ENCODE measurements at regions not wholly inside any gene's neighbourhood (a gene's known extent, or its start where the extent isn't known, plus 50 kb on each side); places are given as distances from the start of the nearest gene placed in this dataset.

GRCh38 chr2:49298230-49298629 lies 143.9 kb upstream of the FSHR start (continued):
- no peak for TF ChIP-seq SKIL (IDR thresholded peaks at IDR 0.05; ENCODE audit: low read depth, poor library complexity, severe bottlenecking)

- no peaks in the 10 kb centered on the region for H3K79me2 ChIP-seq (ENCODE audit: control insufficient read depth, insufficient read depth, low read length)
- no peak overlapping the region for H3K9ac ChIP-seq (ENCODE audit: control insufficient read depth, insufficient read depth, low read length)
- in situ Hi-C loops (cut with MboI) (no loop called here), intact Hi-C loops (cut with micrococcal nuclease; ENCODE audit: unreplicated experiment) (no loop called here)
- no peak for DNase-seq (ENCODE audit: low read depth, low spot score)
- no peak for FAIRE-seq
- no peak overlapping the region for H3K4me2 ChIP-seq (ENCODE audit: control insufficient read depth, insufficient read depth)
- SMC1A ChIA-PET (ENCODE audit: uncharacterized antibody, unreplicated experiment) = no interaction called here
- no peak for ATAC-seq
- H4K20me1 ChIP-seq (ENCODE audit: control insufficient read depth, insufficient read depth) = no peaks in the 10 kb centered on the region
- TF ChIP-seq NRF1 (conservative IDR thresholded peaks at IDR 0.05; ENCODE audit: low read depth, low read length) = no peak
- no peak for TF ChIP-seq ZBTB40 (IDR thresholded peaks at IDR 0.05; ENCODE audit: borderline replicate concordance)
- TF ChIP-seq IRF3 (IDR thresholded peaks at IDR 0.05) = no peak
- TF ChIP-seq RB1 (IDR thresholded peaks at IDR 0.05; ENCODE audit: borderline replicate concordance) = no peak
- TF ChIP-seq SP1 (IDR thresholded peaks at IDR 0.05; ENCODE audit: low read depth, low read length) = no peak
- no peak for TF ChIP-seq FOXK2 (IDR thresholded peaks at IDR 0.05)
- no peak for TF ChIP-seq DPF2 (IDR thresholded peaks at IDR 0.05)
- no peak for TF ChIP-seq MAX (IDR thresholded peaks at IDR 0.05; ENCODE audit: low read depth, low read length)
- BruUV-seq (replicated peaks) = no TSS peak
- no peaks in the 10 kb centered on the region for H3K9me3 ChIP-seq (replicated peaks; ENCODE audit: control insufficient read depth, insufficient read depth, low read length)
- H3K36me3 ChIP-seq (ENCODE audit: control insufficient read depth in 2 of 2, insufficient read depth in 2 of 2, low read length in 1 of 2) = no peaks in the 10 kb centered on the region
- RAD21 ChIA-PET (ENCODE audit: unreplicated experiment) = no interaction called here
- WGBS (ENCODE audit: insufficient coverage, insufficient replicate concordance, low lambda C conversion rate, missing lambda C conversion rate) = 2% methylated on average over 6 of the region's 6 CpGs
- POLR2A ChIA-PET = no interaction called here
- H3K4me3 ChIP-seq = no peak overlapping the region
- H2AFZ ChIP-seq (ENCODE audit: control insufficient read depth, low read depth, low read length) = no peak overlapping the region
- CTCF ChIA-PET = no interaction called here
- H3K27me3 ChIP-seq (replicated peaks in 1 of 2; ENCODE audit: control insufficient read depth in 2 of 2, insufficient read depth in 2 of 2, low read length in 1 of 2) = no peaks in the 10 kb centered on the region
- no peaks in the 10 kb centered on the region for H3K4me1 ChIP-seq (ENCODE audit: control insufficient read depth, insufficient read depth, low read length)
- H3K27ac ChIP-seq (ENCODE audit: control insufficient read depth, insufficient read depth) = no peak overlapping the region
Measured at GRCh38 chr2:49296107-49296867, 142.0 kb upstream of the FSHR start.
